Colon (tissue), 2 donors: ENCODE measurements at regions not wholly inside any gene's neighbourhood (a gene's known extent, or its start where the extent isn't known, plus 50 kb on each side); places are given as distances from the start of the nearest gene placed in this dataset.

ENCODE experiments used
- FAIRE-seq: peaks from 2 replicates; lab custom pipeline; 2012; peaks lifted over from hg19 to GRCh38; lab: Jason Lieb, UNC
- donor health status: control.
- donor health status: control.

DNA sequence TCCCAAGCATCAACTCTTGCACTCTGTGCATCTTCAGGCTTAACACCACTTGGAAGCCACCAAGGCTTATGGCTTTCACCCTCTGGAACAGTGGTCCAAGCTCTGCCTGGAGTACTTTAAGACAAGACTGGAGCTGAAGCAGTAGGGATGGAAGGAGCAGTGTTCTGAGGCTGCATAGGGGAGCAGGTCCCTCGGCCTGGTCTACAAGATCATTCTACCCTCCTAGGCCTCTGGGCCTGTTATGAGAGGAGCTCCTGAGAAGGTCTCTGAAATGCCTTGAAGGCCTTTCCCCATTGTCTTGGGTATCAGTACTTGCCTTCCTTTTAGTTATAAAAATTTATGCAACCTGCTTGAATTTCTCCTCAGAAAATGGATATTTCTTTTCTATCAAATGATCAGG, 286.7 kb downstream of the CPXCR1 start:
- no peak for FAIRE-seq

- no peak for FAIRE-seq
These were observed 287.7 kb downstream of the CPXCR1 start for GRCh38 chrX:89034679-89035078.

DNA sequence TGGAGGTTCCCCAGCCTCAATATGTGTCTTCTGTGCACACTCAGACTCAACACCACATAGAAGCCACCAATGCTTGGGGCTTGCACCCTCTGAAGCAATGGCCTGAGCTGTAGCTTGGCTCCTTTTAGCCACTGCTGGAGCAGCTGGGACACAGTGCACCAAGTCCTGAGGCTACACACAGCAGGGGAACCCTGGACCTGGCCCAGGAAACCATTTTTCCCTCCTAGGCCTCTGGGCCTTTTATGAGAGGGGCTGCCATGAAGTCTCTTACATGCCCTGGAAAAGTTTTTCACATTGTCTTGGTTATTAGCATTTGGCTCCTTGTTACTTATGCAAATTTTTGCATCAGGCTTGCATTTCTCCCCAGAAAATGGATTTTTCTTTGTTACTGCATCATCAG, 306.2 kb downstream of the CPXCR1 start:
- no peak for FAIRE-seq

- peak; percentile 55 for FAIRE-seq
These were observed 352.6 kb downstream of the CPXCR1 start for GRCh38 chrX:89099587-89099986.

- FAIRE-seq, result no peak
These were observed 378.0 kb downstream of the CPXCR1 start for GRCh38 chrX:89124985-89125384.
